ENCODE measurements at regions not wholly inside any gene's neighbourhood (a gene's known extent, or its start where the extent isn't known, plus 50 kb on each side); places are given as distances from the start of the nearest gene placed in this dataset.

DNA sequence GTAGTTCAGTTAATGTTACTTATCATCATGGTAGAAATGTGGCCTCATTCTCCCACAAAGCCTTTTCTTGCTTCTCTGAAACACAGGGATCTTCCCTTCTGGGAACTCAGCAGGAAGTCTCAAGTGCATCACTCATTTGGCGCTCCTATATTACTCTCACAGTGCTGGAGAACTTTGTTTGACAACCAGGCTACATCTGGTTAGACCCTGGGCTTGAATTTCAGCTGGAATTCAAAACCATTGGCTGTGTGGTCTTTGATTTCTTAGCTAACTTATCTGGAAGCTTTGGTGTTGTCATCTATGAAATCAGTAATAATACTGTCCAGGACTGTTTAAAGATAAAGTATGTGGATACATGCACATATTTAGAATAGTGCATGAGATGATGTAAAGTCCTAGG is 1777.1 kb downstream of the MAT2B start:
- no peaks in the 10 kb centered on the region for H3K4me1 ChIP-seq
- no peaks in the 10 kb centered on the region for H3K9me3 ChIP-seq
- H3K36me3 ChIP-seq: no peaks in the 10 kb centered on the region
- no peaks in the 10 kb centered on the region for H3K27me3 ChIP-seq
- DNase-seq: no peak
- H3K27ac ChIP-seq: no peak overlapping the region
- TF ChIP-seq, protein P1, sequence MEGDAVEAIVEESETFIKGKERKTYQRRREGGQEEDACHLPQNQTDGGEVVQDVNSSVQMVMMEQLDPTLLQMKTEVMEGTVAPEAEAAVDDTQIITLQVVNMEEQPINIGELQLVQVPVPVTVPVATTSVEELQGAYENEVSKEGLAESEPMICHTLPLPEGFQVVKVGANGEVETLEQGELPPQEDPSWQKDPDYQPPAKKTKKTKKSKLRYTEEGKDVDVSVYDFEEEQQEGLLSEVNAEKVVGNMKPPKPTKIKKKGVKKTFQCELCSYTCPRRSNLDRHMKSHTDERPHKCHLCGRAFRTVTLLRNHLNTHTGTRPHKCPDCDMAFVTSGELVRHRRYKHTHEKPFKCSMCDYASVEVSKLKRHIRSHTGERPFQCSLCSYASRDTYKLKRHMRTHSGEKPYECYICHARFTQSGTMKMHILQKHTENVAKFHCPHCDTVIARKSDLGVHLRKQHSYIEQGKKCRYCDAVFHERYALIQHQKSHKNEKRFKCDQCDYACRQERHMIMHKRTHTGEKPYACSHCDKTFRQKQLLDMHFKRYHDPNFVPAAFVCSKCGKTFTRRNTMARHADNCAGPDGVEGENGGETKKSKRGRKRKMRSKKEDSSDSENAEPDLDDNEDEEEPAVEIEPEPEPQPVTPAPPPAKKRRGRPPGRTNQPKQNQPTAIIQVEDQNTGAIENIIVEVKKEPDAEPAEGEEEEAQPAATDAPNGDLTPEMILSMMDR (IDR thresholded peaks at IDR 0.05): no peak
- no peak overlapping the region for H3K4me3 ChIP-seq
- intact Hi-C loops (cut with DNase I; ENCODE audit: low total_unique reads): no loop called here

DNA sequence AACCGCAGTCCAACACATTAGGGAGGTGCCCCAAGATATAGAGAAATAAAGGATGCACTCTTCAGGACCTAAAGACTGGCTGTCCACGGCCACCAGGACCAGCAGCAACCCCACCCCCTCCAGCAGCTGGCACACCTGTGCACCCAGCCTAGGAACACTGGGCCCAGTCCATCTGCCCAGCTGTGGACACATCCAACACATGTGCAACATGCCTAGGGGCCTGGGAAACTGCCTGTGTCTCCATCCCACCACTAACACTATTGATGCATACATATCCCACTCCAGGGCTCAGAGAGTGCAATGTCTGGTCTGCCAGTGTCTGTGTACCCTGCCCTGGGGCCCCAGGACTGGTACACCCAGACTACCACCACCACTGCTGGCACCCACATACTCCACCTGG is 1781.3 kb downstream of the MAT2B start:
- intact Hi-C loops (cut with DNase I; ENCODE audit: low total_unique reads): no loop called here

DNA sequence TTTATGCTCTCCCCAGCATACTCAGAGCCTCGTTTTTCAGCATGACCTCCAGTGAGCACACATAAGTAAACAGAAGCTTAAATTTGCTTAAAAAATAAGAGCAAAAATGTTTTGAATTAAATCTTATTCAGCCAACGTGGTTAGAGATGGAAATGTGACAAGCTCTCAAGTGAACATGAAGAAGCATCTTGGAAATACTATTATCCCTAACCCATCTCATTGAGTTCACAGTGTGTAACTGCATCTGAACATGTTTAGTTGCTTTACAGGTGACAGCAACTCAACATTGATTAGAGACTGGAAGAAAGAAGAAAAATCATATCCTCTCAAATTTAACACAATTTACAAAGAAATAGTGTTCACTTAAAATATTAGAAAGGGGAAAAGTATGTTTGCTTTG is 1785.1 kb downstream of the MAT2B start:
- Histone ChIP-seq H3K27me3 (no peaks in the 10 kb centered on the region), H3K4me1 (no peaks in the 10 kb centered on the region), H3K9me3 (no peaks in the 10 kb centered on the region), H3K27ac (no peak overlapping the region), H3K36me3 (no peaks in the 10 kb centered on the region), H3K4me3 (no peak overlapping the region)
- intact Hi-C loops (cut with DNase I; ENCODE audit: low total_unique reads): no loop called here
- TF ChIP-seq, protein P1 (IDR thresholded peaks at IDR 0.05): no peak
- DNase-seq: no peak

More for the DNA sequence above, 1781.3 kb downstream of the MAT2B start:
- TF ChIP-seq, protein P1 (IDR thresholded peaks at IDR 0.05): no peak
- Histone ChIP-seq H3K9me3 (no peaks in the 10 kb centered on the region), H3K27ac (no peak overlapping the region), H3K4me3 (no peak overlapping the region), H3K4me1 (no peaks in the 10 kb centered on the region), H3K27me3 (no peaks in the 10 kb centered on the region), H3K36me3 (no peaks in the 10 kb centered on the region)
- DNase-seq: no peak

DNA sequence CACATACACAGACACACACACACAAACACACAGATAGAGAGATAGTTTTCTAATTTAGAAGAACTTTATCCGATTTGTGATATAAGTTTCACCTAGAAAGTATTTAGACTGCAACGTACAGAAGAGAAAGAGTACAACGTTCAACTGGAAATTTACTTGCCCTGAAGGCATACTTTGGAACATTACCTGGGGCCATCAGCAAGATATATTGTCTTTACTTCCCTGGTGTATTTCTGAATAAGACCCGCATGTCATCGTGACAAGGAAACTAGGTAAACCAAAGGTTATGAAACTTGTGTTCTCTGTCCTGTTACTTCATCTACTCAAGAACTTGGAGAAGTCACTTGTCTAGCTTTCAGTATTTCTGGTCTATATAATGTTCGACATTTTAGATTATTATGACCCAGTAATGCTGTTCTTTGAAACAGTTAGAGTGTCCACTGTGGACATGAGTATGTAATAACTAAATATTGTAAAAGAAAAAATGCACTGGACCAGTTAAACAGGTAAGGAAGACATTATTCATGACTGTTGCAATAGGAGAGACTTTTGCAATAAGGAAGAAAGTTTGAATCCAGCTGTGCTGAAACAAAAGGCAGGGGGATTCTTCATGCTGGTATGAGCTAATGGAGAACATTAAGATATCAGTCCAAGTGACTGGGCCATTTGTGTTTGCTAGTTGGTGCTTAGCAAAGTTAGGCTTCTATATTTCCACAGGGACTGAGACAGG is 1791.1 kb downstream of the MAT2B start:
- Histone ChIP-seq H3K36me3 (no peaks in the 10 kb centered on the region), H3K4me3 (no peak overlapping the region), H3K27me3 (no peaks in the 10 kb centered on the region), H3K27ac (no peak overlapping the region), H3K4me1 (no peaks in the 10 kb centered on the region), H3K9me3 (no peaks in the 10 kb centered on the region)
- TF ChIP-seq, protein P1 (IDR thresholded peaks at IDR 0.05): no peak
- intact Hi-C loops (cut with DNase I; ENCODE audit: low total_unique reads): no loop called here
- no peak for DNase-seq

DNA sequence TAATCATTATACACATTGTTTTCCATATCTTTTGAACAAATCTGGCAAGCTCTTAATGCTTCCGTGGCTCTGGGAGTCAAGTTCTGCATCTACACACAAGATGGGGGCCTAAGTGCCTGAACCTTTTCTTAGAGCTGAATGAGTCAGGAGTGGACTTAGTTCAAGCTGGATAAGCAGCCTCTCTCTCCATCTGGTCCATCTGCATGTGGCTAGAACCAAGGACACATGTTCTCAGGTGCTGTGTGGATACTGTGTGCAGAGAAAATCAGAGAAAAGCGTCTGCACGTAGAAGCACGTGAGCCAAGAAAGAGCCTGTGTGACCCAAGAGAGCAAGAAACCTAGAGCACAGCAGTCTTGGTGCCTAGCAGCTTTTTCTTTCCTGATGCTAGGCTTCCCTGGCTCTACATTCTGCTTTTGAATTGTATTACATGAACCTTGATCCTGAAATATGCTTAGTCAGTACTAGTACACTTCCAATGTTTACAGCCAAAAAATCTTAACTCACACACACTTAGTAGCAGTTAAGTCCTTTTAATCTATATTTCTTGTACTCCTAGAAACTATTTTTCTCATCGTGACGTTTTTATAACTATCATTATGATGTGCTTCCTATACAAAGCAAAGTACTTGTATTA is 1798.9 kb downstream of the MAT2B start:
- Histone ChIP-seq H3K27me3 (no peaks in the 10 kb centered on the region), H3K4me1 (no peaks in the 10 kb centered on the region), H3K27ac (no peak overlapping the region), H3K36me3 (no peaks in the 10 kb centered on the region), H3K9me3 (no peaks in the 10 kb centered on the region), H3K4me3 (no peak overlapping the region)
- TF ChIP-seq, protein P1 (IDR thresholded peaks at IDR 0.05): no peak
- intact Hi-C loops (cut with DNase I; ENCODE audit: low total_unique reads): no loop called here
- no peak for DNase-seq

All from tibial artery (tissue), 4 donors.